Pancreas (tissue), 10 donors: ENCODE measurements at regions not wholly inside any gene's neighbourhood (a gene's known extent, or its start where the extent isn't known, plus 50 kb on each side); places are given as distances from the start of the nearest gene placed in this dataset.

Source experiments
- ATAC-seq, 4 donors: fragments of 200-7000 bp; cut with Tn5 transposase; one replicate each; pipeline versions ENCODE4 v1.8.0 to v1.9.1; 2020; ENCODE audit warnings: mild to moderate bottlenecking in 4 of 4, moderate library complexity in 4 of 4
- DNase-seq, 6 donors: peaks; one replicate each; pipeline ENCODE4 v3.0.0-alpha.2; 2020
- FAIRE-seq: peaks from 2 replicates; lab custom pipeline; 2012; peaks lifted over from hg19 to GRCh38; lab: Jason Lieb, UNC
- H3K27ac ChIP-seq, 4 donors: fragments of 200-600 bp; sonication (generic); 1 replicate in 3 of 4; 2 replicates in 1 of 4; pipeline versions ENCODE4 v1.5.0 to v1.8.0; 2020
- H3K27me3 ChIP-seq, 4 donors: fragments of 200-600 bp; one replicate each; pipeline ENCODE4 v1.8.0; 2021
- H3K36me3 ChIP-seq, 3 donors: fragments of 200-600 bp; sonication (generic) in 1 of 3; one replicate each; pipeline versions ENCODE4 v1.5.0 to v1.8.0; 2020 to 2021
- H3K4me1 ChIP-seq, 3 donors: fragments of 200-600 bp; one replicate each; pipeline ENCODE4 v1.8.0; 2021
- H3K4me3 ChIP-seq, 4 donors: fragments of 200-600 bp; sonication (generic) in 2 of 4; one replicate each; pipeline versions ENCODE4 v1.5.0 to v1.8.0; 2020 to 2021
- H3K9me3 ChIP-seq, 4 donors: fragments of 200-600 bp; one replicate each; pipeline ENCODE4 v1.8.0; 2021
- CTCF ChIP-seq, 4 donors: fragments of 200-600 bp; sonication (generic) in 3 of 4; IDR thresholded peaks; one replicate each; pipeline versions ENCODE4 v1.5.0 to v1.8.0; 2021; ENCODE audit warnings: antibody characterized with exemption in 4 of 4
- WGBS, 2 donors: extraction: QIAGEN DNeasy Blood & Tissue Kit; methylation state at CpG; one replicate each; pipeline ENCODE4 v1.1.7; 2013; 5-methylcytosine and 5-hydroxymethylcytosine counted together
- intact Hi-C, 3 donors: fragments of 100-400 bp; cut with DNase I; formaldehyde crosslinking; loops; one replicate each; pipeline versions ENCODE4 v1.11.1 to v1.14.2; 2022
- donor health status: healthy with polysubstance abuse.
- donor health status: DM: no; HTN: no; CAD: no; lungs with moderate emphysema.
- donor health status: DM: no; HTN: no; CAD: no.
- donor health status: control.
- donor health status: control.
- donor health status: Bipolar disorder and iron deficiency.
- donor health status: DM: yes; HTN: yes; CAD: no.
- donor health status: DM: no; HTN: no; CAD: no.
- donor health status: DM: no; HTN: no; CAD: no.
- donor health status: DM: yes; HTN: yes; CAD: no.

DNA sequence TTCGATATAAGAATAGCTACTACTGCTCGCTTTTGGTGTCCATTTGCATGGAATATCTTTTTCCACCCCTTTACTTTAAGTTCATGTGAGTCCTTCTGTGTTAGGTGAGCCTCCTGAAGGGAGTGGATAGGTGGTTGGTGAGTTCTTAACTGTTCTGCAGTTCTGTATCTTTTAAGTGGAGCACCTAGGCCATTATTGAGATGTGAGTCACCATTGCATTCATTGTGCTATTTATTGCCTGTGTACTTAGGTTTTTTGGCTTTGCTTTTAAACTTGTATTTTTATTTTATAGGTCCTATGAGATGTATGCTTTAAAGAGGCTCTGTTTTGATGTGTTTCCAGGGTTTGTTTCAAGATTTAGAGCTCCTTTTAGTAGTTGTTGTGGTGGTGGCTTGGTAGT, 1430.8 kb downstream of the REEP3 start:
- Histone ChIP-seq H3K4me1 (no peaks in the 10 kb centered on the region), H3K36me3 (no peaks in the 10 kb centered on the region), H3K27me3 (no peaks in the 10 kb centered on the region), H3K9me3 (no peaks in the 10 kb centered on the region), H3K4me3 (no peak overlapping the region), H3K27ac (no peak overlapping the region)
- intact Hi-C loops, result no loop called here
- 72 to 80% methylated on average over 2 of the region's 2 CpGs for WGBS, 2 donors
- DNase-seq, result no peak
- TF ChIP-seq CTCF (IDR thresholded peaks at IDR 0.05), result no peak
- no peak for FAIRE-seq
- no peak for ATAC-seq

DNA sequence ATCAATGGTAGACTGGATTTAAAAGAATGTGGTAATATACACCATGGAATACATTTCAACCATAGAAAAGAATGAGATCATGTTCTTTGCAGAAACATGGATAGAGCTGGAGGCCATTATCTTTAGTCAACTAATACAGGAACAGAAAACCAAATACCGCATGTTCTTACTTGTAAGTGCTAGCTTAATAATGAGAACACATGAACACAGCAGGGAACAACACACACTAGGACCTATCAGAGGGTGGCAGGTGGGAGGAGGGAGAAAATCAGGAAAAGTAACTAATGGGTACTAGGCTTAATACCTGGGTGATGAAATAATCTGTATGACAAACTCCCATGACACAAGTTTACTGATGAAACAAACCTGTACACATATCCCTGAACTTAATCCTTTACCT, 1435.2 kb downstream of the REEP3 start:
- no peak for TF ChIP-seq CTCF (IDR thresholded peaks at IDR 0.05)
- ATAC-seq (no peak), FAIRE-seq (no peak), DNase-seq (no peak)
- Histone ChIP-seq H3K4me1 (no peaks in the 10 kb centered on the region), H3K36me3 (no peaks in the 10 kb centered on the region), H3K27ac (no peak overlapping the region), H3K4me3 (no peak overlapping the region), H3K9me3 (no peaks in the 10 kb centered on the region), H3K27me3 (no peaks in the 10 kb centered on the region)
- intact Hi-C loops, result no loop called here
- WGBS, 2 donors, result 94 to 97% methylated on average over 1 of the region's 1 CpG

GRCh38 chr10:64959116-64959515, 1437.9 kb downstream of the REEP3 start:
- WGBS, 2 donors, result 91 to 94% methylated on average over 1 of the region's 1 CpG
- DNase-seq (no peak), ATAC-seq (no peak), FAIRE-seq (no peak)
- intact Hi-C loops, result no loop called here
- Histone ChIP-seq H3K27me3 (no peaks in the 10 kb centered on the region), H3K36me3 (no peaks in the 10 kb centered on the region), H3K4me1 (no peaks in the 10 kb centered on the region), H3K27ac (no peak overlapping the region), H3K9me3 (no peaks in the 10 kb centered on the region), H3K4me3 (no peak overlapping the region)
- TF ChIP-seq CTCF (IDR thresholded peaks at IDR 0.05), result no peak

DNA sequence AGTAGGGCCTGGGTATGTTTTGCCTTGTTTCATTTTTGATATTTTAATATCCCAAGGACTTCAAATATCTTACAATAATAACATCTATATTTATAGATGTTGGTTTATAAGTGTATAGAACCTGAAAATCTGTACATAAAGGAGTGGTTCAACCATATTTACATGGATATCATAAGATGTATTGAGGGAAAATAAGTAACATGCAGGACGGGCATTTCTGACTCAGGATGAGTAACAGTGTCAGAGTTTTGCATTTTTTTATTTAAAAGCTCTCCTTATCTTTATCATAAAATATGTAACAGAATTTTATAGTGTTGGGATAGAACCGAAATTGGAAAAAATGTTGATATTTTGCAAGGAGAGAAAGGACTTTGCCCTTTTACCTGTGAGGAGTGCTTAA, 1438.7 kb downstream of the REEP3 start:
- DNase-seq (no peak), FAIRE-seq (no peak), ATAC-seq (no peak)
- no peak overlapping the region for H3K4me3 ChIP-seq
- 67 to 79% methylated on average over 2 of the region's 2 CpGs for WGBS, 2 donors
- no peak for TF ChIP-seq CTCF (IDR thresholded peaks at IDR 0.05)
- no peaks in the 10 kb centered on the region for H3K9me3 ChIP-seq
- no peak overlapping the region for H3K27ac ChIP-seq
- H3K36me3 ChIP-seq, result no peaks in the 10 kb centered on the region
- H3K27me3 ChIP-seq, result no peaks in the 10 kb centered on the region
- intact Hi-C loops, result no loop called here
- no peaks in the 10 kb centered on the region for H3K4me1 ChIP-seq

DNA sequence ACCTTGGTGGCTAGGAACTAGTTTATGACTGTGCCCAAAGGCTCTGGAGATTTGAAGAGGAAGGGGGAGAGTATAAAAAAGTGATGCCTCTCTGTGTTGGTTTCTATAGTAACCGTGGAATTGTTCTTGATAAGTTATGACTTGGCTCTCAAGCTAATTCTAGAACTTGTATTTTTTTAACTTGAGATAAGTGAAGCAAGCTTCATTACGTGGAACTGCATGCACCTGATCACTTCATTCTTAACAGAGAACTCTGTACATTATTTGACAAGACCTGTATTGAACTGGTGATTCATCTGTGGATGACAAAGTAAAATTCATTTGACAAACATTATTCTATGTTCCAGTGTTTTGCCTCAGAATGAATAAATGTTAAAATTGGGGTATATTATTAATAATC, 1452.2 kb downstream of the REEP3 start:
- 25 to 56% methylated on average over 2 of the region's 2 CpGs for WGBS, 2 donors

More for the DNA sequence above, 1452.2 kb downstream of the REEP3 start:
- Histone ChIP-seq H3K4me3 (no peak overlapping the region), H3K27ac (no peak overlapping the region), H3K9me3 (no peaks in the 10 kb centered on the region), H3K27me3 (peaks cover 0 to 6% (median 0%) of the 10 kb centered on the region in 4 donors), H3K4me1 (no peaks in the 10 kb centered on the region), H3K36me3 (no peaks in the 10 kb centered on the region)
- TF ChIP-seq CTCF (IDR thresholded peaks at IDR 0.05), result no peak
- no peak for FAIRE-seq
- intact Hi-C loops, result no loop called here
- no peak for DNase-seq
- no peak for ATAC-seq
